MM.1S (cell line): ENCODE measurements at regions not wholly inside any gene's neighbourhood (a gene's known extent, or its start where the extent isn't known, plus 50 kb on each side); places are given as distances from the start of the nearest gene placed in this dataset.
A peak's percentile ranks its signal among the peaks of the same experiment; 100 is the strongest.

Experiments used
- DNase-seq: peaks from one replicate; pipeline ENCODE4 v3.0.0-alpha.2; 2015
- H2AFZ ChIP-seq: fragments of 300-600 bp; sonication (generic); 2 replicates; pipeline ENCODE4 v1.6.0; 2016; ENCODE audit warnings: antibody characterized with exemption, low read length
- H3F3A ChIP-seq: fragments of 300-600 bp; sonication (generic); 2 replicates; pipeline ENCODE4 v1.6.1; 2016; ENCODE audit warnings: mild to moderate bottlenecking, antibody characterized with exemption, low read length, moderate library complexity, mixed read lengths; ENCODE audit not compliant: insufficient read depth
- H3K27ac ChIP-seq: fragments of 300-600 bp; sonication (generic); 2 replicates; pipeline ENCODE4 v1.5.1; 2016; ENCODE audit warnings: mild to moderate bottlenecking, low read length
- H3K27me3 ChIP-seq: fragments of 300-600 bp; sonication (generic); replicated peaks from 2 replicates; pipeline ENCODE4 v1.6.0; 2016; ENCODE audit warnings: low read length; ENCODE audit not compliant: insufficient read depth
- H3K36me3 ChIP-seq: fragments of 300-600 bp; sonication (generic); replicated peaks from 2 replicates; pipeline ENCODE4 v1.6.1; 2016; ENCODE audit warnings: mild to moderate bottlenecking, low read length, mixed read lengths; ENCODE audit not compliant: insufficient read depth
- H3K4me1 ChIP-seq: fragments of 300-600 bp; sonication (generic); 2 replicates; pipeline ENCODE4 v1.6.1; 2016; ENCODE audit warnings: low read length, mixed read lengths
- H3K4me2 ChIP-seq: fragments of 300-600 bp; sonication (generic); 2 replicates; pipeline ENCODE4 v1.6.0; 2016; ENCODE audit warnings: low read depth, low read length
- H3K4me3 ChIP-seq: fragments of 300-600 bp; sonication (generic); 2 replicates; pipeline ENCODE4 v1.5.1; 2016; ENCODE audit warnings: low read length, mixed read lengths
- H3K79me2 ChIP-seq: fragments of 300-600 bp; sonication (generic); 2 replicates; pipeline ENCODE4 v1.6.1; 2016; ENCODE audit warnings: mixed run types, low read length, mixed read lengths
- H3K9ac ChIP-seq: fragments of 300-600 bp; sonication (generic); 2 replicates; pipeline ENCODE4 v1.6.1; 2016; ENCODE audit warnings: low read length, mixed read lengths
- H3K9me2 ChIP-seq: fragments of 300-600 bp; sonication (generic); replicated peaks from 2 replicates; pipeline ENCODE4 v1.6.1; 2016; ENCODE audit warnings: mild to moderate bottlenecking, low read length, mixed read lengths; ENCODE audit not compliant: insufficient read depth
- H3K9me3 ChIP-seq: fragments of 300-600 bp; sonication (generic); replicated peaks from 2 replicates; pipeline ENCODE4 v1.6.1; 2016; ENCODE audit warnings: mild to moderate bottlenecking, low read length, mixed read lengths; ENCODE audit not compliant: insufficient read depth
- H4K20me1 ChIP-seq: fragments of 300-600 bp; sonication (generic); 2 replicates; pipeline ENCODE4 v1.6.1; 2016; ENCODE audit warnings: mild to moderate bottlenecking, low read length, moderate library complexity, mixed read lengths; ENCODE audit not compliant: insufficient read depth
- EZH2 ChIP-seq: fragments of 300-600 bp; sonication (generic); optimal IDR thresholded peaks from 2 replicates; pipeline ENCODE3; 2017; ENCODE audit warnings: low read depth, mild to moderate bottlenecking, antibody characterized with exemption, low read length, mixed read lengths
- EZH2phosphoT487 ChIP-seq: fragments of 300-600 bp; sonication (generic); IDR thresholded peaks from 2 replicates; pipeline ENCODE4 v1.6.1; 2018; ENCODE audit warnings: antibody characterized with exemption, low read length
- TF ChIP-seq, protein P1 (sequence below): fragments of 300-600 bp; sonication (generic); IDR thresholded peaks from 2 replicates; pipeline ENCODE4 v1.5.1; 2016; ENCODE audit warnings: antibody characterized with exemption, low read length, mixed read lengths

DNA sequence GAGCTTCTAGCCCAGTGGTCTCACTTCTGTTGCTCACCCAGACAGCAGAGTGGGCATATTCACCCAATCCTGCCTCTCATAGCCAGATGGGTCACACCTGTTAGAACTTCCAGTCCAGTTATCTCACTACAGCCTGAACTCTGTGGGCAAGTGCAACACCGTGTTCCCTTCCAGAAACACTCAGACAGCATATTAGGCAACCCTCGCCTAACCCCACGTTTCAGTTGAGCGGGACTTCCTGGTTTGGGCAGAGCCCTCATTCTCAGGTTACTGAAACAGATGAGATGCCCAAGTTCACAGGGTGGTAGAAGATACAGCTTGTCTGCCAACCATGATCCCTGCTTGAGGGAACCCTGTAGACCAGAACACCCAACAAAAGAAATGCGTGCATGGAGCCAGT is 538.2 kb downstream of the CYLC2 start:
- H2AFZ ChIP-seq = no peak overlapping the region
- no peaks in the 10 kb centered on the region for H3K9me2 ChIP-seq
- TF ChIP-seq EZH2phosphoT487 = no peak
- TF ChIP-seq, protein P1, sequence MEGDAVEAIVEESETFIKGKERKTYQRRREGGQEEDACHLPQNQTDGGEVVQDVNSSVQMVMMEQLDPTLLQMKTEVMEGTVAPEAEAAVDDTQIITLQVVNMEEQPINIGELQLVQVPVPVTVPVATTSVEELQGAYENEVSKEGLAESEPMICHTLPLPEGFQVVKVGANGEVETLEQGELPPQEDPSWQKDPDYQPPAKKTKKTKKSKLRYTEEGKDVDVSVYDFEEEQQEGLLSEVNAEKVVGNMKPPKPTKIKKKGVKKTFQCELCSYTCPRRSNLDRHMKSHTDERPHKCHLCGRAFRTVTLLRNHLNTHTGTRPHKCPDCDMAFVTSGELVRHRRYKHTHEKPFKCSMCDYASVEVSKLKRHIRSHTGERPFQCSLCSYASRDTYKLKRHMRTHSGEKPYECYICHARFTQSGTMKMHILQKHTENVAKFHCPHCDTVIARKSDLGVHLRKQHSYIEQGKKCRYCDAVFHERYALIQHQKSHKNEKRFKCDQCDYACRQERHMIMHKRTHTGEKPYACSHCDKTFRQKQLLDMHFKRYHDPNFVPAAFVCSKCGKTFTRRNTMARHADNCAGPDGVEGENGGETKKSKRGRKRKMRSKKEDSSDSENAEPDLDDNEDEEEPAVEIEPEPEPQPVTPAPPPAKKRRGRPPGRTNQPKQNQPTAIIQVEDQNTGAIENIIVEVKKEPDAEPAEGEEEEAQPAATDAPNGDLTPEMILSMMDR = no peak
- no peak for TF ChIP-seq EZH2
- H3K9me3 ChIP-seq = no peaks in the 10 kb centered on the region
- H3K4me1 ChIP-seq = no peaks in the 10 kb centered on the region
- no peak for DNase-seq
- H3K4me2 ChIP-seq = no peak overlapping the region
- no peak overlapping the region for H3K4me3 ChIP-seq
- no peaks in the 10 kb centered on the region for H3K79me2 ChIP-seq
- no peak overlapping the region for H3K9ac ChIP-seq
- no peaks in the 10 kb centered on the region for H3K36me3 ChIP-seq
- H3F3A ChIP-seq = no peaks in the 10 kb centered on the region; the same call in 1 of the 2 replicates
- H3K27ac ChIP-seq = no peak overlapping the region
- no peaks in the 10 kb centered on the region for H3K27me3 ChIP-seq
- no peaks in the 10 kb centered on the region for H4K20me1 ChIP-seq

DNA sequence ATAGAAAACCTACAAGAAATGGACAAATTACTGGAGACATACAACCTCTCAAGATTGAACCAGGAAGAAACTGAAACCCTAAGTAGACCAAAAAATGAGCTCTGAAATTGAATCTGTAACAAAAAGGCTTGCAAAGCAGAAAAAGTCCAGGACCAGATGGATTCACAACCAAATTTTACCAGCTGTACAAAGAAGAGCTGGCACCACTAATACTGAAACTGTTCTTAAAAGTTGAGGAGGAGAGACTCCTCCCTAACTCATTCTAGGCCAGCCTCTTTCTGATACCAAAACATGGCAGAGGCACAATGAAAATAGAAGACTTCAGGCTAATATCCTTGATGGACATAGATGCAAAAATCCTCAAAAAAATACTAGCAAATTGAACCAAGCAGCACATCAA is 542.3 kb downstream of the CYLC2 start:
- Histone ChIP-seq H3K4me2 (no peak overlapping the region), H3K27ac (peak overlapping the region; percentile 11; the same call in 1 of the 2 replicates), H4K20me1 (no peaks in the 10 kb centered on the region)

DNA sequence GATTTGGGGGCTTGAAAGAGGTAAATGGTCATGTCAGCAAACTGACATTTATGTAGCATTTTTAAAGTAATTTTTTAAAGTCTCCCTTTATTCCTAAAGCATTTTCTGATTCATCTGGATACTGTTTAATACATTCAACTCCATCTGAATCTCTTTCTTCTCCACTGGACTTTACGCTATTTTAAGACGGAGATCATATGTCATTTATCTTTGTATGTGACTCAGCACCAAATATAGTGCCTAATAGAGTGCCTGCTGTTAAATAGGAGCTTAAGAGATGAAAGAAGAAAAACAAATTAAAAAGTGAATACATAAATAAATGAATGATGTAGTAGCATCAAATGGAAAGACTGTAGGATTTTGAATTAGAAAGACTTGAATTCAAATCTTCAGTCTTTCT is 548.8 kb upstream of the SMC2 start:
- no peak for TF ChIP-seq EZH2phosphoT487
- TF ChIP-seq, protein P1 = no peak
- no peak for TF ChIP-seq EZH2

More for the DNA sequence above, 542.3 kb downstream of the CYLC2 start:
- no peak for TF ChIP-seq EZH2phosphoT487
- TF ChIP-seq EZH2 = no peak
- TF ChIP-seq, protein P1 = no peak
- Histone ChIP-seq H3K27me3 (no peaks in the 10 kb centered on the region), H3K4me1 (no peaks in the 10 kb centered on the region), H3K4me3 (no peak overlapping the region), H3K79me2 (no peaks in the 10 kb centered on the region), H3K9me3 (no peaks in the 10 kb centered on the region), H3K9ac (no peak overlapping the region), H3K36me3 (no peaks in the 10 kb centered on the region), H3K9me2 (no peaks in the 10 kb centered on the region), H2AFZ (no peak overlapping the region), H3F3A (no peaks in the 10 kb centered on the region; the same call in 1 of the 2 replicates)
- peak; percentile 65 for DNase-seq

More for the DNA sequence above, 548.8 kb upstream of the SMC2 start:
- no peaks in the 10 kb centered on the region for H3F3A ChIP-seq
- H2AFZ ChIP-seq = no peak overlapping the region
- no peaks in the 10 kb centered on the region for H3K27me3 ChIP-seq
- H3K4me1 ChIP-seq = no peaks in the 10 kb centered on the region
- no peak for DNase-seq
- no peaks in the 10 kb centered on the region for H4K20me1 ChIP-seq
- H3K4me2 ChIP-seq = no peak overlapping the region
- no peaks in the 10 kb centered on the region for H3K79me2 ChIP-seq
- no peaks in the 10 kb centered on the region for H3K36me3 ChIP-seq
- no peak overlapping the region for H3K4me3 ChIP-seq
- no peaks in the 10 kb centered on the region for H3K9me3 ChIP-seq
- no peak overlapping the region for H3K9ac ChIP-seq
- H3K27ac ChIP-seq = no peak overlapping the region
- no peaks in the 10 kb centered on the region for H3K9me2 ChIP-seq
